Progenitor cell of endocrine pancreas (in vitro differentiated cells): ENCODE measurements at regions not wholly inside any gene's neighbourhood (a gene's known extent, or its start where the extent isn't known, plus 50 kb on each side); places are given as distances from the start of the nearest gene placed in this dataset.

Source experiments
- DNase-seq: peaks from one replicate; pipeline ENCODE4 v3.0.0; 2021; ENCODE audit warnings: low spot score; ENCODE audit not compliant: unreplicated experiment
- H3K27ac Mint-ChIP-seq: 2 replicates; pipeline ENCODE4 v1.8.0; 2021; ENCODE audit warnings: mild to moderate bottlenecking, moderate library complexity, mixed read lengths
- H3K27me3 Mint-ChIP-seq: 2 replicates; pipeline ENCODE4 v1.8.0; 2021; ENCODE audit warnings: mixed read lengths
- H3K36me3 Mint-ChIP-seq: 2 replicates; pipeline ENCODE4 v1.8.0; 2022; ENCODE audit warnings: mixed read lengths; ENCODE audit not compliant: insufficient read depth
- H3K4me1 Mint-ChIP-seq: 2 replicates; pipeline ENCODE4 v1.8.0; 2021; ENCODE audit warnings: low read depth, mixed read lengths
- H3K4me3 Mint-ChIP-seq: 2 replicates; pipeline ENCODE4 v1.8.0; 2021; ENCODE audit warnings: low read depth, mild to moderate bottlenecking, moderate library complexity, mixed read lengths
- H3K9me3 Mint-ChIP-seq: 2 replicates; pipeline ENCODE4 v1.8.0; 2021; ENCODE audit warnings: low read depth, mixed read lengths
- TF ChIP-seq, protein P1 (sequence below): fragments of 200-600 bp; sonication (generic); IDR thresholded peaks from one replicate; pipeline ENCODE4 v1.5.0; 2021; ENCODE audit warnings: antibody characterized with exemption, mild to moderate bottlenecking; ENCODE audit not compliant: unreplicated experiment

DNA sequence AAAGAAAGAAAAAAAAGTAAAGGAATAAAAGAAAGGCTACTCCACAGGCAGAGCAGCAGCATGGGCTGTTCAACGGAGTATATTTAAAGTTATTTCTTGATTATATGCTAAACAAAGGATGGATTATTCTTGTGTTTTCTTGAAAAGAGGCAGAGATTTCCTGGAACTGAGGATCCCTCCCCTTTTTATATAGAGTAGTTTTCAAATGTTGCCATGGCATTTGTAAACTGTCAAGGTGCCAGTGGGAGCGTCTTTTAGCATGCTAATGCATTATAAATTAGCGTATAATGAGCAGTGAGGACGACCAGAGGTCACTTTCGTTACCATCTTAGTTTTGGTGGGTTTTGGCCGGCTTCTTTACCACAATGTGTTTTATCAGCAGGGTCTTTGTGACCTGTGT, 383.0 kb downstream of the PCNX1 start:
- no peaks in the 10 kb centered on the region for H3K4me1 Mint-ChIP-seq
- H3K9me3 Mint-ChIP-seq = peaks cover 4% of the 10 kb centered on the region
- TF ChIP-seq, protein P1, sequence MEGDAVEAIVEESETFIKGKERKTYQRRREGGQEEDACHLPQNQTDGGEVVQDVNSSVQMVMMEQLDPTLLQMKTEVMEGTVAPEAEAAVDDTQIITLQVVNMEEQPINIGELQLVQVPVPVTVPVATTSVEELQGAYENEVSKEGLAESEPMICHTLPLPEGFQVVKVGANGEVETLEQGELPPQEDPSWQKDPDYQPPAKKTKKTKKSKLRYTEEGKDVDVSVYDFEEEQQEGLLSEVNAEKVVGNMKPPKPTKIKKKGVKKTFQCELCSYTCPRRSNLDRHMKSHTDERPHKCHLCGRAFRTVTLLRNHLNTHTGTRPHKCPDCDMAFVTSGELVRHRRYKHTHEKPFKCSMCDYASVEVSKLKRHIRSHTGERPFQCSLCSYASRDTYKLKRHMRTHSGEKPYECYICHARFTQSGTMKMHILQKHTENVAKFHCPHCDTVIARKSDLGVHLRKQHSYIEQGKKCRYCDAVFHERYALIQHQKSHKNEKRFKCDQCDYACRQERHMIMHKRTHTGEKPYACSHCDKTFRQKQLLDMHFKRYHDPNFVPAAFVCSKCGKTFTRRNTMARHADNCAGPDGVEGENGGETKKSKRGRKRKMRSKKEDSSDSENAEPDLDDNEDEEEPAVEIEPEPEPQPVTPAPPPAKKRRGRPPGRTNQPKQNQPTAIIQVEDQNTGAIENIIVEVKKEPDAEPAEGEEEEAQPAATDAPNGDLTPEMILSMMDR = no peak
- no peak for DNase-seq
- H3K27ac Mint-ChIP-seq = no peak overlapping the region
- no peaks in the 10 kb centered on the region for H3K27me3 Mint-ChIP-seq
- no peak overlapping the region for H3K4me3 Mint-ChIP-seq
- no peaks in the 10 kb centered on the region for H3K36me3 Mint-ChIP-seq

GRCh38 chr14:71290960-71291466, 383.8 kb downstream of the PCNX1 start:
- no peaks in the 10 kb centered on the region for H3K36me3 Mint-ChIP-seq
- H3K27ac Mint-ChIP-seq = no peak overlapping the region
- no peak overlapping the region for H3K4me3 Mint-ChIP-seq
- DNase-seq = no peak
- H3K27me3 Mint-ChIP-seq = no peaks in the 10 kb centered on the region
- TF ChIP-seq, protein P1 = no peak
- no peaks in the 10 kb centered on the region for H3K9me3 Mint-ChIP-seq
- no peaks in the 10 kb centered on the region for H3K4me1 Mint-ChIP-seq

DNA sequence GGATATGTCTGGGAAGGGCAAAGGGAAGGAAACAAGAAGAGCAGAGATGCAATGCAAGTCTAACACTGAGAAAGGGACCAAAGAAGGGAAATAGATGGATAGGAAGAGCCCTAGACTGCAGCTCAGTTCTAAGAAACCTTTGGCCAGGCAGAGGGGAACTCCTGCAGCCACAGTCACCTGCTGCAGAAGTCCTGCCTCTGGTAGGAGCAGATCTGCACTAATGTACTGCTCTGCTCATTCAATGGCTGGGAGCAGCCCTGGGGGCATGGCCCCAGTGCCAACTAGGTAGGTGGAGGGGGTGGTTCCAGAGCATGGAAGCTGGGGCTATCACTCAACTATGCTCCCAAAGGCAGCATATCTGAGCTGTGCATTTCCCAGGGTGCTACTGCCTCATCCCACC, 388.9 kb downstream of the PCNX1 start:
- DNase-seq = no peak
- Mint-ChIP-seq H3K4me3 (no peak overlapping the region), H3K4me1 (no peaks in the 10 kb centered on the region), H3K36me3 (no peaks in the 10 kb centered on the region), H3K27ac (no peak overlapping the region), H3K9me3 (no peaks in the 10 kb centered on the region), H3K27me3 (no peaks in the 10 kb centered on the region)
- TF ChIP-seq, protein P1 = no peak

GRCh38 chr14:71300566-71301330, 393.5 kb downstream of the PCNX1 start:
- Mint-ChIP-seq H3K9me3 (no peaks in the 10 kb centered on the region), H3K4me3 (no peak overlapping the region), H3K27me3 (no peaks in the 10 kb centered on the region), H3K4me1 (no peaks in the 10 kb centered on the region), H3K27ac (no peak overlapping the region), H3K36me3 (no peaks in the 10 kb centered on the region)
- TF ChIP-seq, protein P1 = no peak
- no peak for DNase-seq

DNA sequence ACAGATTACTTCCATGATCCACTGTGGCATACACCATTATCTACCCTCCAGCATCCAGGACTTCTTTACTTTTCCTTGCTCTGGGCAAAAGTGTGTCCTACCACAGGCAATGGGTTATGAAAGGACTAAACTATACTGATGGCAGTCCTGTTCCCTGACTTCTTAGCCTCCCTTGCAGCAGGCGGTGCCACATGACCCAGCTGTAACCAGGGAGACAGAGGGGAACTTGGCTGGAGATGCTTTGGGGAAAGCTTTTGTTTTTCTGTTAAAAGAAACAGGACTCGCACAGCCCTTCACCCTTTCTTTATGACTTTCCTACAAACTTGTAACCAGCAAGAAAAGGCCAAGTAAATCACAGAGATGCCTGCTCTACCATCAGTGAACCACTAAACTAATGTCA, 394.4 kb downstream of the PCNX1 start:
- no peak for DNase-seq
- Mint-ChIP-seq H3K27me3 (no peaks in the 10 kb centered on the region), H3K36me3 (no peaks in the 10 kb centered on the region), H3K27ac (no peak overlapping the region), H3K4me1 (no peaks in the 10 kb centered on the region), H3K9me3 (no peaks in the 10 kb centered on the region), H3K4me3 (no peak overlapping the region)
- TF ChIP-seq, protein P1 = no peak
